GM12892 (cell line): ENCODE measurements at regions not wholly inside any gene's neighbourhood (a gene's known extent, or its start where the extent isn't known, plus 50 kb on each side); places are given as distances from the start of the nearest gene placed in this dataset.

Source experiments
- POLR2A ChIP-seq: IDR thresholded peaks from 2 replicates; pipeline ENCODE4 v1.6.1; 2011; ENCODE audit warnings: low read depth, low read length, control low read depth
- POLR2AphosphoS5 ChIP-seq: IDR thresholded peaks from 2 replicates; pipeline ENCODE4 v1.6.1; 2011; ENCODE audit warnings: low read depth, low read length, control low read depth
- TAF1 ChIP-seq: IDR thresholded peaks from 2 replicates; pipeline ENCODE4 v1.6.1; 2011; ENCODE audit warnings: low read depth, mild to moderate bottlenecking, control low read depth, low read length, borderline replicate concordance

DNA sequence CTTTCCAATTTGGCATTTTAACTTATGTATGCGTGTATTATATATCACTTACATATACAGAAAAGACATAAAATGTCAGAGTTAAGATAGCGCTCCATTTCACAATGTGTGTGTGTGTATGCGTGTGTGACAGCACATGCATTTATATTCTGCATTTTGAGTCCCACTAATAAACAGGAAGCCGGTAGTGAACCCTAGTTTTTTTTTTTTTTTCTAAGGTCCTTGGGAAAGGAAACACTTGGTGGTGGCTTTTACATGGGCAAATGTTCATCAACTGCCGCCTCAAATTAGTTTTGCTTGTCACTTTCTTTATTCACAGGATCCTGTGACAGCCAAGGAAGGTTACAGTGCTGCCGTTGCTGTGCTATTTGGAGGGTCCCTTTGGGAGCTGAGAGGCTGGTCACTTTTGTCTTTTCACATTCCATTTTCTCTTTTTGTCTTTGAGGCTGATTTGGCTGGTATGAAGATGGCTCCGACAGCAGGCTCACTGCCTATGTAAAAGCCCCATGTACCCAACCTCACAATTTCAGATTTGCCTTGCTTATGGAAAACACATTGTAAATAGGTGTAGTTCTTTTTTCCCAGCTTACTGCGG, 298.9 kb downstream of the CSNK1G3 start:
- no peak for TF ChIP-seq POLR2A
- no peak for TF ChIP-seq TAF1
- no peak for TF ChIP-seq POLR2AphosphoS5
